OCI-LY7 (cell line): ENCODE measurements at regions not wholly inside any gene's neighbourhood (a gene's known extent, or its start where the extent isn't known, plus 50 kb on each side); places are given as distances from the start of the nearest gene placed in this dataset.

Source experiments
- BruUV-seq: library from RNA; stranded (reverse); fragments of 400-500 nt; replicated peaks from 2 replicates; lab custom pipeline; 2021; lab: Mats Ljungman, UMichigan
- CTCF ChIA-PET: fragments of 300-600 bp; sonication (Branson Sonifier 250); formaldehyde crosslinking; loops from one replicate; lab custom pipeline; 2022; ENCODE audit warnings: antibody characterized with exemption; ENCODE audit not compliant: unreplicated experiment; lab: Charles Lee
- POLR2A ChIA-PET: fragments of 300-600 bp; sonication (Branson Sonifier 250); formaldehyde crosslinking; loops from one replicate; lab custom pipeline; 2022; ENCODE audit warnings: antibody characterized with exemption; lab: Charles Lee
- DNase-seq: peaks from one replicate; pipeline ENCODE4 v3.0.0-alpha.2; 2015; ENCODE audit warnings: low spot score
- H2AFZ ChIP-seq: fragments of 200-600 bp; sonication (generic), shearing (Covaris generic); 2 replicates; pipeline ENCODE4 v1.6.1; 2014; ENCODE audit warnings: mild to moderate bottlenecking, antibody characterized with exemption, low read length, moderate library complexity
- H3K27ac ChIP-seq: fragments of 200-600 bp; sonication (generic); 2 replicates; pipeline ENCODE4 v1.5.1; 2014; ENCODE audit warnings: mixed run types, low read depth, mild to moderate bottlenecking, moderate library complexity, low read length, inconsistent platforms; ENCODE audit not compliant: poor library complexity, severe bottlenecking
- H3K36me3 ChIP-seq: fragments of 200-600 bp; sonication (generic); 2 replicates; pipeline ENCODE4 v1.6.1; 2014; ENCODE audit warnings: mild to moderate bottlenecking, antibody characterized with exemption, low read length, moderate library complexity, mixed read lengths; ENCODE audit not compliant: insufficient read depth
- H3K4me1 ChIP-seq: fragments of 200-600 bp; sonication (generic); 2 replicates; pipeline ENCODE4 v1.5.1; 2014; ENCODE audit warnings: mild to moderate bottlenecking, low read length; ENCODE audit not compliant: insufficient read depth, poor library complexity, severe bottlenecking
- H3K4me2 ChIP-seq: fragments of 200-600 bp; sonication (generic); 2 replicates; pipeline ENCODE4 v1.6.1; 2014; ENCODE audit warnings: mild to moderate bottlenecking, low read length
- H3K4me3 ChIP-seq: fragments of 200-600 bp; sonication (generic); 2 replicates; pipeline ENCODE4 v1.5.1; 2014; ENCODE audit warnings: mild to moderate bottlenecking, low read depth, low read length; ENCODE audit not compliant: poor library complexity, severe bottlenecking
- H3K79me2 ChIP-seq: fragments of 200-600 bp; sonication (generic); 2 replicates; pipeline ENCODE4 v1.6.1; 2016; ENCODE audit warnings: low read depth, mild to moderate bottlenecking, low read length, moderate library complexity, mixed read lengths; ENCODE audit not compliant: insufficient read depth
- H3K9me2 ChIP-seq: fragments of 200-600 bp; sonication (generic); 2 replicates; pipeline ENCODE4 v1.6.1; 2016; ENCODE audit warnings: mild to moderate bottlenecking, low read length, mixed read lengths; ENCODE audit not compliant: insufficient read depth
- H3K9me3 ChIP-seq: fragments of 200-600 bp; sonication (generic); 2 replicates; pipeline ENCODE4 v1.6.1; 2014; ENCODE audit warnings: mild to moderate bottlenecking, mixed run types, low read length, mixed read lengths
- H4K20me1 ChIP-seq: fragments of 200-600 bp; sonication (generic); 2 replicates; pipeline ENCODE4 v1.6.1; 2014; ENCODE audit warnings: mild to moderate bottlenecking, antibody characterized with exemption, low read length, moderate library complexity, mixed read lengths; ENCODE audit not compliant: insufficient read depth
- CTCF ChIP-seq: fragments of 200-600 bp; sonication (generic); conservative IDR thresholded peaks from 2 replicates; pipeline ENCODE4 v1.5.1; 2014; ENCODE audit warnings: mild to moderate bottlenecking, antibody characterized with exemption, low read length, moderate library complexity, mixed read lengths
- EZH2phosphoT487 ChIP-seq: fragments of 200-600 bp; sonication (generic); IDR thresholded peaks from 2 replicates; pipeline ENCODE4 v1.6.1; 2018; ENCODE audit warnings: low read depth, borderline replicate concordance, mild to moderate bottlenecking, mixed run types, antibody characterized with exemption, low read length, moderate library complexity, mixed read lengths
- intact Hi-C: fragments of 100-400 bp; cut with micrococcal nuclease; formaldehyde crosslinking; loops from one replicate; pipeline ENCODE4 v1.10.0; 2022; ENCODE audit not compliant: unreplicated experiment

DNA sequence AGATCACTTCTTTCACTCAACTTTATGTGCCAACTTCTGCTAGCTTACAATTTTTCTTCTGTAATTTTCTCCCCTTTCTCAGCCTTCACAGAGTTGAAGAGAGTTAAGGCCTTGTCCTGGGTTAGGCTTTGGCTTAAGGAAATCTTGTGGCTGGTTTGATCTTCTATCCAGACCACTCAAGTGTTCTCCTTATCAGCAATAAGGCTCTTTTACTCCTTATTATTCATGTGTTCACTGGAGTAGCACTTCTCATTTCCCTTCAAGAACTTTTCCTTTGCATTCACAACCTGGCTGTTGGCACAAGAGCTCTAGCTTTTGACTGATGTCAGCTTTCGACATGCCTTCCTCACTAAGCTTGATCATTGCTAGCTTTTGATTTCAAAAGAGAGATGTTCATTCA is 86.9 kb upstream of the ALDH1B1 start:
- Histone ChIP-seq H3K4me2 (no peak overlapping the region), H4K20me1 (no peaks in the 10 kb centered on the region; the same call in 1 of the 2 replicates), H3K27ac (no peak overlapping the region), H3K36me3 (no peaks in the 10 kb centered on the region), H3K9me2 (no peaks in the 10 kb centered on the region), H3K79me2 (no peaks in the 10 kb centered on the region), H3K4me3 (no peak overlapping the region), H3K4me1 (no peaks in the 10 kb centered on the region), H3K9me3 (no peaks in the 10 kb centered on the region), H2AFZ (no peak overlapping the region)
- no peak for DNase-seq
- intact Hi-C loops: no loop called here
- POLR2A ChIA-PET: no interaction called here
- CTCF ChIA-PET: no interaction called here
- TF ChIP-seq EZH2phosphoT487: no peak
- TF ChIP-seq CTCF: no peak
- BruUV-seq: no TSS peak

- Histone ChIP-seq H3K79me2 (no peaks in the 10 kb centered on the region), H3K4me3 (no peak overlapping the region), H3K4me2 (no peak overlapping the region), H3K36me3 (no peaks in the 10 kb centered on the region), H4K20me1 (no peaks in the 10 kb centered on the region), H3K27ac (no peak overlapping the region), H3K4me1 (no peaks in the 10 kb centered on the region), H3K9me2 (no peaks in the 10 kb centered on the region), H2AFZ (no peak overlapping the region), H3K9me3 (no peaks in the 10 kb centered on the region)
- intact Hi-C loops: no loop called here
- no TSS peak for BruUV-seq
- CTCF ChIA-PET: no interaction called here
- POLR2A ChIA-PET: no interaction called here
- TF ChIP-seq CTCF (no peak), EZH2phosphoT487 (no peak)
- no peak for DNase-seq
These were observed 91.0 kb upstream of the ALDH1B1 start for GRCh38 chr9:38301376-38302106.

- BruUV-seq: no TSS peak
- CTCF ChIA-PET: no interaction called here
These were observed 92.6 kb upstream of the ALDH1B1 start for GRCh38 chr9:38299856-38300255.

More at GRCh38 chr9:38299856-38300255, 92.6 kb upstream of the ALDH1B1 start:
- H3K4me2 ChIP-seq: no peak overlapping the region
- no peaks in the 10 kb centered on the region for H3K9me2 ChIP-seq
- no peak overlapping the region for H2AFZ ChIP-seq
- no peaks in the 10 kb centered on the region for H3K4me1 ChIP-seq
- DNase-seq: no peak
- POLR2A ChIA-PET: interaction anchor here (0.8 to 0.9 kb wide), 2 partner anchors 11 to 13 kb away, joined by 3 read pairs; no protein-coding TSS in a partner anchor
- no peaks in the 10 kb centered on the region for H3K36me3 ChIP-seq
- no peak overlapping the region for H3K27ac ChIP-seq
- no peaks in the 10 kb centered on the region for H3K9me3 ChIP-seq
- no peaks in the 10 kb centered on the region for H4K20me1 ChIP-seq
- H3K79me2 ChIP-seq: no peaks in the 10 kb centered on the region
- intact Hi-C loops: no loop called here
- TF ChIP-seq CTCF (no peak), EZH2phosphoT487 (no peak)
- H3K4me3 ChIP-seq: no peak overlapping the region
